ENCODE measurements at regions not wholly inside any gene's neighbourhood (a gene's known extent, or its start where the extent isn't known, plus 50 kb on each side); places are given as distances from the start of the nearest gene placed in this dataset.

GRCh38 chr6:25179051-25179778, 100.0 kb upstream of the CARMIL1 start:
- H3K4me2 ChIP-seq (ENCODE audit: low read length): no peak overlapping the region
- H3F3A ChIP-seq (ENCODE audit: control insufficient read depth, insufficient read depth): no peaks in the 10 kb centered on the region
- H3K4me3 ChIP-seq (ENCODE audit: low read length): no peak overlapping the region
- TF ChIP-seq CTCF (IDR thresholded peaks at IDR 0.05; ENCODE audit: low read depth, low read length, poor library complexity, severe bottlenecking): no peak
- TF ChIP-seq EZH2phosphoT487 (IDR thresholded peaks at IDR 0.05; ENCODE audit: borderline replicate concordance, low read length): no peak
- H3K36me3 ChIP-seq (ENCODE audit: control insufficient read depth, low read length): no peaks in the 10 kb centered on the region
- H3K4me1 ChIP-seq (ENCODE audit: control insufficient read depth, low read length): peaks cover 6% of the 10 kb centered on the region; the same call in 1 of the 2 replicates
- H3K9me3 ChIP-seq (ENCODE audit: control insufficient read depth, insufficient read depth, low read length): no peaks in the 10 kb centered on the region
- no peaks in the 10 kb centered on the region; the same call in 1 of the 2 replicates for H4K20me1 ChIP-seq (ENCODE audit: control insufficient read depth, insufficient read depth, low read depth, low read length)
- H3K79me2 ChIP-seq (ENCODE audit: control insufficient read depth, low read length): no peaks in the 10 kb centered on the region
- H3K27me3 ChIP-seq (ENCODE audit: control insufficient read depth, low read length): no peaks in the 10 kb centered on the region
- H3K27ac ChIP-seq (ENCODE audit: low read depth, low read length): no peak overlapping the region
- H3K9me2 ChIP-seq (replicated peaks; ENCODE audit: control insufficient read depth, low read length): no peaks in the 10 kb centered on the region

- Histone ChIP-seq H3K9me3 (ENCODE audit: control insufficient read depth, insufficient read depth, low read length) (no peaks in the 10 kb centered on the region), H3K27ac (ENCODE audit: low read depth, low read length) (no peak overlapping the region), H3K79me2 (ENCODE audit: control insufficient read depth, low read length) (no peaks in the 10 kb centered on the region), H4K20me1 (ENCODE audit: control insufficient read depth, insufficient read depth, low read depth, low read length) (no peaks in the 10 kb centered on the region; the same call in 1 of the 2 replicates), H3K4me2 (ENCODE audit: low read length) (no peak overlapping the region), H3K4me1 (ENCODE audit: control insufficient read depth, low read length) (peaks cover 6% of the 10 kb centered on the region; the same call in 1 of the 2 replicates), H3K9me2 (replicated peaks; ENCODE audit: control insufficient read depth, low read length) (no peaks in the 10 kb centered on the region), H3K27me3 (ENCODE audit: control insufficient read depth, low read length) (no peaks in the 10 kb centered on the region), H3F3A (ENCODE audit: control insufficient read depth, insufficient read depth) (no peaks in the 10 kb centered on the region), H3K4me3 (ENCODE audit: low read length) (no peak overlapping the region), H3K36me3 (ENCODE audit: control insufficient read depth, low read length) (no peaks in the 10 kb centered on the region)
- TF ChIP-seq EZH2phosphoT487 (IDR thresholded peaks at IDR 0.05; ENCODE audit: borderline replicate concordance, low read length) (no peak), CTCF (IDR thresholded peaks at IDR 0.05; ENCODE audit: low read depth, low read length, poor library complexity, severe bottlenecking) (no peak)
Measured at GRCh38 chr6:25180630-25181349, 98.4 kb upstream of the CARMIL1 start.

GRCh38 chr6:25181350-25181724, 97.8 kb upstream of the CARMIL1 start:
- no peaks in the 10 kb centered on the region for H3K79me2 ChIP-seq (ENCODE audit: control insufficient read depth, low read length)
- no peaks in the 10 kb centered on the region; the same call in 1 of the 2 replicates for H4K20me1 ChIP-seq (ENCODE audit: control insufficient read depth, insufficient read depth, low read depth, low read length)
- H3K9me2 ChIP-seq (replicated peaks; ENCODE audit: control insufficient read depth, low read length): no peaks in the 10 kb centered on the region
- TF ChIP-seq EZH2phosphoT487 (IDR thresholded peaks at IDR 0.05; ENCODE audit: borderline replicate concordance, low read length) (no peak), CTCF (IDR thresholded peaks at IDR 0.05; ENCODE audit: low read depth, low read length, poor library complexity, severe bottlenecking) (no peak)
- H3K36me3 ChIP-seq (ENCODE audit: control insufficient read depth, low read length): no peaks in the 10 kb centered on the region
- no peak overlapping the region for H3K4me3 ChIP-seq (ENCODE audit: low read length)
- H3K27me3 ChIP-seq (ENCODE audit: control insufficient read depth, low read length): no peaks in the 10 kb centered on the region
- H3K4me1 ChIP-seq (ENCODE audit: control insufficient read depth, low read length): peaks cover 6% of the 10 kb centered on the region; the same call in 1 of the 2 replicates
- no peaks in the 10 kb centered on the region for H3F3A ChIP-seq (ENCODE audit: control insufficient read depth, insufficient read depth)
- H3K4me2 ChIP-seq (ENCODE audit: low read length): no peak overlapping the region
- H3K27ac ChIP-seq (ENCODE audit: low read depth, low read length): no peak overlapping the region
- H3K9me3 ChIP-seq (ENCODE audit: control insufficient read depth, insufficient read depth, low read length): no peaks in the 10 kb centered on the region

All from DOHH2 (cell line).